SK-N-SH (cell line): ENCODE measurements at regions not wholly inside any gene's neighbourhood (a gene's known extent, or its start where the extent isn't known, plus 50 kb on each side); places are given as distances from the start of the nearest gene placed in this dataset.

Source experiments
- CTCF ChIA-PET: fragments of 300-600, 350-600 bp; formaldehyde crosslinking; extraction: SDS; loops from one replicate; lab custom pipeline; 2021; lab: Yijun Ruan, JAX
- POLR2A ChIA-PET: fragments of 350-600 bp; sonication (Branson Sonifier 250); formaldehyde crosslinking; extraction: SDS; loops from one replicate; lab custom pipeline; 2020; ENCODE audit warnings: antibody characterized with exemption, inconsistent platforms; lab: Yijun Ruan, JAX
- DNase-seq: peaks from one replicate; pipeline ENCODE4 v3.0.0; 2012
- H2AFZ ChIP-seq: fragments of 200-600 bp; sonication (generic); 2 replicates; pipeline ENCODE4 v1.8.1; 2016; ENCODE audit warnings: antibody characterized with exemption, mild to moderate bottlenecking, low read depth
- H3F3A ChIP-seq: fragments of 200-600 bp; sonication (generic); replicated peaks from 2 replicates; pipeline ENCODE3; 2016; ENCODE audit warnings: antibody characterized with exemption, mild to moderate bottlenecking; ENCODE audit not compliant: insufficient read depth
- H3K27ac ChIP-seq, 2 experiments: fragments of 200-500 bp in 1 of 2; fragments of 200-600 bp in 1 of 2; sonication (Bioruptor generic) in 1 of 2; sonication (generic), shearing (Covaris generic) in 1 of 2; 2 replicates each; pipeline versions ENCODE4 v1.5.1 to v1.6.1; 2014 to 2016; ENCODE audit warnings: low read depth in 2 of 2, inconsistent platforms in 1 of 2, low read length in 1 of 2, mild to moderate bottlenecking in 1 of 2, mixed read lengths in 1 of 2
- H3K27me3 ChIP-seq: fragments of 200-600 bp; sonication (generic), shearing (Covaris generic); 2 replicates; pipeline ENCODE4 v1.6.1; 2016; ENCODE audit warnings: mixed run types; ENCODE audit not compliant: insufficient read depth
- H3K36me3 ChIP-seq, 2 experiments: fragments of 200-500 bp in 1 of 2; fragments of 200-600 bp in 1 of 2; sonication (Bioruptor generic) in 1 of 2; sonication (generic) in 1 of 2; replicated peaks in 1 of 2; 2 replicates each; pipeline versions ENCODE3 to v1.5.1; 2014 to 2016; ENCODE audit warnings: low read length in 1 of 2, mild to moderate bottlenecking in 1 of 2; ENCODE audit not compliant: insufficient read depth in 2 of 2, control insufficient read depth in 1 of 2
- H3K4me1 ChIP-seq, 2 experiments: fragments of 200-500 bp in 1 of 2; fragments of 200-600 bp in 1 of 2; sonication (Bioruptor generic) in 1 of 2; sonication (generic), shearing (Covaris generic) in 1 of 2; 2 replicates each; pipeline versions ENCODE4 v1.5.1 to v1.6.1; 2014 to 2016; ENCODE audit warnings: low read depth in 1 of 2, low read length in 1 of 2, mixed run types in 1 of 2; ENCODE audit not compliant: insufficient read depth in 2 of 2, control insufficient read depth in 1 of 2
- H3K4me2 ChIP-seq: fragments of 200-600 bp; sonication (generic), shearing (Covaris generic); 2 replicates; pipeline ENCODE4 v1.6.1; 2017; ENCODE audit warnings: mixed run types
- H3K4me3 ChIP-seq, 2 experiments: fragments of 200-500 bp in 1 of 2; fragments of 200-600 bp in 1 of 2; sonication (Bioruptor generic) in 1 of 2; sonication (generic), shearing (Covaris generic) in 1 of 2; 2 replicates each; pipeline versions ENCODE4 v1.5.1 to v1.8.1; 2014 to 2016; ENCODE audit warnings: low read depth in 2 of 2, inconsistent platforms in 1 of 2, low read length in 1 of 2, mild to moderate bottlenecking in 1 of 2, mixed read lengths in 1 of 2, moderate library complexity in 1 of 2
- H3K79me2 ChIP-seq: fragments of 200-600 bp; sonication (generic); 2 replicates; pipeline ENCODE4 v1.8.1; 2017; ENCODE audit warnings: mild to moderate bottlenecking; ENCODE audit not compliant: insufficient read depth
- H3K9ac ChIP-seq: fragments of 200-600 bp; sonication (generic); 2 replicates; pipeline ENCODE4 v1.6.1; 2017; ENCODE audit warnings: mixed run types
- H3K9me2 ChIP-seq: fragments of 200-600 bp; sonication (generic); 2 replicates; pipeline ENCODE4 v1.6.1; 2017; ENCODE audit warnings: mixed run types
- H3K9me3 ChIP-seq: fragments of 200-600 bp; sonication (generic); 2 replicates; pipeline ENCODE4 v1.6.1; 2017; ENCODE audit warnings: mixed run types, mild to moderate bottlenecking, moderate library complexity
- H4K20me1 ChIP-seq: fragments of 200-600 bp; sonication (generic); 2 replicates; pipeline ENCODE4 v1.6.1; 2017; ENCODE audit warnings: mild to moderate bottlenecking, mixed run types; ENCODE audit not compliant: insufficient read depth
- CTCF ChIP-seq: fragments of 200-600 bp; sonication (generic); IDR thresholded peaks from 2 replicates; pipeline ENCODE4 v1.6.1; 2017; ENCODE audit warnings: antibody characterized with exemption, mild to moderate bottlenecking, moderate library complexity
- EP300 ChIP-seq, 2 experiments: IDR thresholded peaks; 2 replicates each; pipeline versions ENCODE4 v1.4.0 to v1.6.1; 2012; ENCODE audit warnings: borderline replicate concordance in 1 of 2, low read depth in 1 of 2, low read length in 1 of 2
- FOXJ3 ChIP-seq: sonication (generic); formaldehyde crosslinking; IDR thresholded peaks from 2 replicates; pipeline ENCODE4 v1.5.1; 2020; ENCODE audit warnings: mild to moderate bottlenecking, missing genetic modification reagents
- FOXM1 ChIP-seq: IDR thresholded peaks from 2 replicates; pipeline ENCODE4 v1.4.0; 2012; ENCODE audit warnings: low read depth, mild to moderate bottlenecking
- GATA2 ChIP-seq: sonication (generic); formaldehyde crosslinking; IDR thresholded peaks from 2 replicates; pipeline ENCODE4 v1.5.0; 2020; ENCODE audit warnings: mild to moderate bottlenecking, missing genetic modification reagents
- JUND ChIP-seq: IDR thresholded peaks from 2 replicates; pipeline ENCODE4 v1.4.0; 2012
- MAX ChIP-seq: IDR thresholded peaks from 2 replicates; pipeline ENCODE4 v1.4.0; 2012; ENCODE audit warnings: low read depth
- MEF2A ChIP-seq: IDR thresholded peaks from 2 replicates; pipeline ENCODE4 v1.4.0; 2012; ENCODE audit warnings: low read depth, borderline replicate concordance
- MXI1 ChIP-seq: IDR thresholded peaks from 2 replicates; pipeline ENCODE4 v1.6.1; 2012; ENCODE audit warnings: mild to moderate bottlenecking, low read depth, low read length, improper control_type of control experiment
- POLR2AphosphoS5 ChIP-seq: IDR thresholded peaks from 2 replicates; pipeline ENCODE4 v1.6.1; 2012; ENCODE audit warnings: low read depth, low read length
- RCOR1 ChIP-seq: fragments of 150-350 bp; IDR thresholded peaks from 2 replicates; pipeline ENCODE4 v1.6.1; 2017; ENCODE audit warnings: antibody characterized with exemption, low read length
- REST ChIP-seq: IDR thresholded peaks from 2 replicates; pipeline ENCODE4 v1.6.1; 2012; ENCODE audit warnings: mild to moderate bottlenecking, low read depth, low read length, moderate library complexity
- TCF12 ChIP-seq: IDR thresholded peaks from 2 replicates; pipeline ENCODE4 v1.4.0; 2012
- USF2 ChIP-seq: fragments of 150-350 bp; IDR thresholded peaks from 2 replicates; pipeline ENCODE4 v1.6.1; 2017; ENCODE audit warnings: antibody characterized with exemption, low read length, low read depth, borderline replicate concordance
- YY1 ChIP-seq: IDR thresholded peaks from 2 replicates; pipeline ENCODE4 v1.4.0; 2012; ENCODE audit warnings: low read depth, mild to moderate bottlenecking
- WGBS: methylation state at CpG from one replicate; pipeline ENCODE4 v1.1.6; 2017; ENCODE audit warnings: low lambda C conversion rate; 5-methylcytosine and 5-hydroxymethylcytosine counted together
- TF ChIP-seq, protein P1 (sequence below): fragments of 150-350 bp; IDR thresholded peaks from 2 replicates; pipeline ENCODE4 v1.6.1; 2016; ENCODE audit warnings: mild to moderate bottlenecking, low read depth, low read length

DNA sequence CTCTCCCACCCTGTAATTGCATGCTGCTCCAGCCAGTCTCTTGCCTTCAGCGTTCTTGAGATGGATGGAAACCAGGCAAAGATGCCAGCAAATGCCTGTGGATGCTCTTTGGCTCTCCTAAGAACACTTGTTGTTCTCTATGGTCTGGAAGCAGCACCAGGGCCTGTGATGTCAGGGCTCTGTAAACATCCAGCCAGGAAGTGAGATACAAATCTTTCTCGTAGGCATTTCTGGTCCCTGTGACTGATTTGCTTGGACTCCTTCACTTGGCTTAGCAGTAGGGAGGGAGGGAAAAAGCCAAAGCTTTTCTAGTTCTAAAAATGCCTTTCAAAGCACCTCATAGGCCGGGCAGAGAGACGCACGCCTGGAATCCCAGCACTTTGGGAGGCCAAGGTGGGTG lies 201.3 kb downstream of the REEP3 start (continued):
- TF ChIP-seq RCOR1 (peak; percentile 97), CTCF (no peak), USF2 (no peak), REST (no peak; the same call in 1 of the 2 replicates), YY1 (no peak), JUND (peak; percentile 38), FOXM1 (no peak), MAX (no peak; the same call in 1 of the 2 replicates), POLR2AphosphoS5 (no peak; the same call in 1 of the 2 replicates), FOXJ3 (peak; percentile 68; the same call in 1 of the 2 replicates), MXI1 (no peak), EP300 (IDR thresholded peaks at IDR 0.05; ENCODE audit: borderline replicate concordance in 1 of 2, low read depth in 1 of 2, low read length in 1 of 2) (peak; percentile 52 to 72; a peak in 2 of 4 replicates)
- TF ChIP-seq, protein P1, sequence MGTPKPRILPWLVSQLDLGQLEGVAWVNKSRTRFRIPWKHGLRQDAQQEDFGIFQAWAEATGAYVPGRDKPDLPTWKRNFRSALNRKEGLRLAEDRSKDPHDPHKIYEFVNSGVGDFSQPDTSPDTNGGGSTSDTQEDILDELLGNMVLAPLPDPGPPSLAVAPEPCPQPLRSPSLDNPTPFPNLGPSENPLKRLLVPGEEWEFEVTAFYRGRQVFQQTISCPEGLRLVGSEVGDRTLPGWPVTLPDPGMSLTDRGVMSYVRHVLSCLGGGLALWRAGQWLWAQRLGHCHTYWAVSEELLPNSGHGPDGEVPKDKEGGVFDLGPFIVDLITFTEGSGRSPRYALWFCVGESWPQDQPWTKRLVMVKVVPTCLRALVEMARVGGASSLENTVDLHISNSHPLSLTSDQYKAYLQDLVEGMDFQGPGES, result no peak

- 44% methylated on average over 4 of the region's 4 CpGs for WGBS
- H3K27me3 ChIP-seq, result no peaks in the 10 kb centered on the region
- H3K36me3 ChIP-seq, result no peaks in the 10 kb centered on the region
- no peak overlapping the region for H2AFZ ChIP-seq
- H3K9me2 ChIP-seq, result no peaks in the 10 kb centered on the region
- H3K9me3 ChIP-seq, result no peaks in the 10 kb centered on the region
- peak overlapping the region in 1 of 2 experiments; percentile 50; a peak in 3 of 4 replicates for H3K27ac ChIP-seq
- TF ChIP-seq USF2 (no peak), TCF12 (peak; percentile 30; the same call in 1 of the 2 replicates), MEF2A (no peak), MXI1 (no peak), GATA2 (CRISPR knock-in tag) (peak; percentile 66), EP300 (IDR thresholded peaks at IDR 0.05; ENCODE audit: borderline replicate concordance in 1 of 2, low read depth in 1 of 2, low read length in 1 of 2) (peak in 1 of 2 experiments; percentile 17; a peak in 1 of 4 replicates)
- TF ChIP-seq, protein P1, result no peak
- no peak overlapping the region for H3K9ac ChIP-seq
- DNase-seq, result no peak
- H3K79me2 ChIP-seq, result no peaks in the 10 kb centered on the region
- H4K20me1 ChIP-seq, result no peaks in the 10 kb centered on the region
- H3F3A ChIP-seq, result peaks cover 13% of the 10 kb centered on the region
- ChIA-PET POLR2A (interaction anchor here (0.7 to 0.8 kb wide), 2 partner anchors 93 to 94 kb away, joined by 3 read pairs; no protein-coding TSS in a partner anchor), CTCF (interaction anchor here (0.9 to 10.0 kb wide), 10 partner anchors 9 to 904 kb away, joined by 3 to 213 read pairs (median 10); no protein-coding TSS in a partner anchor)
- H3K4me1 ChIP-seq, result peaks cover 32 to 41% of the 10 kb centered on the region in 2 experiments
- no peak overlapping the region for H3K4me3 ChIP-seq
- no peak overlapping the region for H3K4me2 ChIP-seq
Observed at GRCh38 chr10:63723320-63723719, 202.1 kb downstream of the REEP3 start.
